Caco-2 (cell line): ENCODE measurements at regions not wholly inside any gene's neighbourhood (a gene's known extent, or its start where the extent isn't known, plus 50 kb on each side); places are given as distances from the start of the nearest gene placed in this dataset.

ENCODE experiments used
- BruUV-seq: library from RNA; stranded (reverse); fragments of 400-500 nt; replicated peaks from 2 replicates; lab custom pipeline; 2021; lab: Mats Ljungman, UMichigan
- CTCF ChIA-PET: fragments of 300-600 bp; sonication (Branson Sonifier 250); formaldehyde crosslinking; loops from one replicate; lab custom pipeline; 2022; ENCODE audit warnings: antibody characterized with exemption; lab: Charles Lee
- POLR2A ChIA-PET: fragments of 300-600 bp; sonication (Branson Sonifier 250); formaldehyde crosslinking; loops from one replicate; lab custom pipeline; 2022; ENCODE audit warnings: antibody characterized with exemption; lab: Charles Lee
- DNase-seq, 2 experiments: peaks; one replicate each; pipeline versions ENCODE4 v3.0.0 to v3.0.0-alpha.2; 2020 to 2022
- H3K27me3 ChIP-seq: replicated peaks from 2 replicates; pipeline ENCODE4 v1.6.0; 2011; ENCODE audit warnings: low read length; ENCODE audit not compliant: control insufficient read depth, insufficient read depth
- H3K36me3 ChIP-seq: 2 replicates; pipeline ENCODE4 v1.5.1; 2011; ENCODE audit warnings: low read length; ENCODE audit not compliant: control insufficient read depth, insufficient read depth
- H3K4me1 ChIP-seq: fragments of 250-450 bp; sonication (Bioruptor Pico); 2 replicates; pipeline ENCODE4 v1.5.1; 2020; ENCODE audit warnings: mild to moderate bottlenecking
- H3K4me3 ChIP-seq: 2 replicates; pipeline ENCODE4 v1.5.1; 2011; ENCODE audit warnings: low read depth, mild to moderate bottlenecking, control low read depth, low read length
- H3K9me3 ChIP-seq: fragments of 250-450 bp; sonication (Bioruptor Pico); 2 replicates; pipeline ENCODE4 v1.5.1; 2020; ENCODE audit warnings: mild to moderate bottlenecking, moderate library complexity
- H3K27ac Mint-ChIP-seq: one replicate; pipeline ENCODE4 v1.8.0; 2022; ENCODE audit warnings: mixed read lengths; ENCODE audit not compliant: unreplicated experiment
- H3K27me3 Mint-ChIP-seq: one replicate; pipeline ENCODE4 v1.8.0; 2022; ENCODE audit warnings: mixed read lengths; ENCODE audit not compliant: insufficient read depth, unreplicated experiment
- H3K36me3 Mint-ChIP-seq: one replicate; pipeline ENCODE4 v1.8.0; 2022; ENCODE audit warnings: mild to moderate bottlenecking, mixed read lengths; ENCODE audit not compliant: insufficient read depth, unreplicated experiment
- H3K4me1 Mint-ChIP-seq: one replicate; pipeline ENCODE4 v1.8.0; 2022; ENCODE audit warnings: low read depth, mixed read lengths; ENCODE audit not compliant: unreplicated experiment
- H3K4me3 Mint-ChIP-seq: one replicate; pipeline ENCODE4 v1.8.0; 2022; ENCODE audit warnings: mild to moderate bottlenecking, moderate library complexity, mixed read lengths; ENCODE audit not compliant: unreplicated experiment
- H3K9me3 Mint-ChIP-seq: one replicate; pipeline ENCODE4 v1.8.0; 2022; ENCODE audit warnings: mixed read lengths; ENCODE audit not compliant: unreplicated experiment
- intact Hi-C: fragments of 100-400 bp; cut with micrococcal nuclease; formaldehyde crosslinking; loops from one replicate; pipeline ENCODE4 v1.10.0; 2022; ENCODE audit not compliant: unreplicated experiment
- TF ChIP-seq, protein P1 (sequence below), 2 experiments: fragments of 200-600 bp in 1 of 2; IDR thresholded peaks; 1 replicate in 1 of 2; 2 replicates in 1 of 2; pipeline versions ENCODE4 v1.5.1 to v1.8.0; 2011 to 2022; ENCODE audit warnings: antibody characterized with exemption in 1 of 2, control low read depth in 1 of 2, inconsistent platforms in 1 of 2, low read depth in 1 of 2, low read length in 1 of 2, mild to moderate bottlenecking in 1 of 2, moderate library complexity in 1 of 2; ENCODE audit not compliant: insufficient read depth in 1 of 2, severe bottlenecking in 1 of 2, unreplicated experiment in 1 of 2

DNA sequence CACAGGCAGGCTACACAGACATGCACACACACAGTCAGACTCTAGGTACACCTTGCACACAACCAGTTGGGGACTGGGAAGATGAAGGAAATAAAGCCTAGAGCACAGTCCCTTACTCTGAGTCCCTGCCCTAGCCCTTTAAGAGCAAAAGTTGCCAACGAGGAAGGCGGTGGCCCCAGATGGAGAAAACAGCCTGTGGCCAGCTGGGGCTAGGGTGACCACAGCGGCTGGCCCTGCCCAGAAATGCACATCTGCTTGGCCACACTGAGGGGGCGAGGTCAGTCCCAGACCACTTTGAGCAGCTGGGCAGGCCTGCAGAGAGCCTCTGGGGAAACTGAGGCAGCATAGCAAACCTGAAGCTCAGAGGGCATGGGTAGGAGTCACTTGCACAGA, 52.3 kb downstream of the PTPRS start:
- TF ChIP-seq, protein P1, sequence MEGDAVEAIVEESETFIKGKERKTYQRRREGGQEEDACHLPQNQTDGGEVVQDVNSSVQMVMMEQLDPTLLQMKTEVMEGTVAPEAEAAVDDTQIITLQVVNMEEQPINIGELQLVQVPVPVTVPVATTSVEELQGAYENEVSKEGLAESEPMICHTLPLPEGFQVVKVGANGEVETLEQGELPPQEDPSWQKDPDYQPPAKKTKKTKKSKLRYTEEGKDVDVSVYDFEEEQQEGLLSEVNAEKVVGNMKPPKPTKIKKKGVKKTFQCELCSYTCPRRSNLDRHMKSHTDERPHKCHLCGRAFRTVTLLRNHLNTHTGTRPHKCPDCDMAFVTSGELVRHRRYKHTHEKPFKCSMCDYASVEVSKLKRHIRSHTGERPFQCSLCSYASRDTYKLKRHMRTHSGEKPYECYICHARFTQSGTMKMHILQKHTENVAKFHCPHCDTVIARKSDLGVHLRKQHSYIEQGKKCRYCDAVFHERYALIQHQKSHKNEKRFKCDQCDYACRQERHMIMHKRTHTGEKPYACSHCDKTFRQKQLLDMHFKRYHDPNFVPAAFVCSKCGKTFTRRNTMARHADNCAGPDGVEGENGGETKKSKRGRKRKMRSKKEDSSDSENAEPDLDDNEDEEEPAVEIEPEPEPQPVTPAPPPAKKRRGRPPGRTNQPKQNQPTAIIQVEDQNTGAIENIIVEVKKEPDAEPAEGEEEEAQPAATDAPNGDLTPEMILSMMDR (IDR thresholded peaks at IDR 0.05; ENCODE audit: insufficient read depth in 1 of 2, low read depth in 1 of 2, low read length in 1 of 2, severe bottlenecking in 1 of 2, unreplicated experiment in 1 of 2) = no peak
- ChIA-PET POLR2A (no interaction called here), CTCF (no interaction called here)
- Mint-ChIP-seq H3K27me3 (no peaks in the 10 kb centered on the region), H3K27ac (no peak overlapping the region), H3K4me1 (no peaks in the 10 kb centered on the region), H3K9me3 (no peaks in the 10 kb centered on the region), H3K4me3 (no peak overlapping the region), H3K36me3 (no peaks in the 10 kb centered on the region)
- Histone ChIP-seq H3K4me3 (no peak overlapping the region), H3K27me3 (no peaks in the 10 kb centered on the region), H3K36me3 (no peaks in the 10 kb centered on the region), H3K4me1 (no peaks in the 10 kb centered on the region), H3K9me3 (no peaks in the 10 kb centered on the region)
- intact Hi-C loops = no loop called here
- no peak for DNase-seq
- BruUV-seq = no TSS peak

DNA sequence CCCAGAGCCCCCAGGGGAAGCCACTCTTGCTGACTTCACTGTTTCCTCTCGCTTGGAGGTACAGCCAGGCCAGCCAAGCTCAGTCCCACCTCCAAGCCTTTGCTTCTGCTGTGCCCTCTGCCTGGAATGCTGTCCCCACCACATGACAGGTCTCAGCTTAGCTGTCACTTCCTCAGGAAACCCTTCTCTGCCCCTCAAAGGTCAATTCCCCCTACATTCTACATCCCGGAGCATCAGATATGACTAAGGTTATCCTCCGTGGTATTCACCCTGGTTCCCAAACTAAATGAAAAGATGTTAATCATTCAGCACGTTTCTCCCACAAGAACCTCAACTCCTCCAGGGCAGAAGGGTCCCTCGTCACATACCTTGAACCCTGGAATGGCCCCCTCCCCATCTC, 53.5 kb downstream of the PTPRS start:
- no peaks in the 10 kb centered on the region for H3K9me3 ChIP-seq
- ChIA-PET CTCF (no interaction called here), POLR2A (no interaction called here)
- Mint-ChIP-seq H3K27ac (no peak overlapping the region), H3K9me3 (no peaks in the 10 kb centered on the region), H3K36me3 (no peaks in the 10 kb centered on the region), H3K27me3 (no peaks in the 10 kb centered on the region), H3K4me3 (no peak overlapping the region), H3K4me1 (no peaks in the 10 kb centered on the region)
- intact Hi-C loops = no loop called here
- no peaks in the 10 kb centered on the region for H3K36me3 ChIP-seq
- H3K4me1 ChIP-seq = no peaks in the 10 kb centered on the region
- H3K27me3 ChIP-seq = no peaks in the 10 kb centered on the region
- no peak for DNase-seq
- BruUV-seq = no TSS peak
- TF ChIP-seq, protein P1 (IDR thresholded peaks at IDR 0.05; ENCODE audit: insufficient read depth in 1 of 2, low read depth in 1 of 2, low read length in 1 of 2, severe bottlenecking in 1 of 2, unreplicated experiment in 1 of 2) = no peak
- H3K4me3 ChIP-seq = no peak overlapping the region

DNA sequence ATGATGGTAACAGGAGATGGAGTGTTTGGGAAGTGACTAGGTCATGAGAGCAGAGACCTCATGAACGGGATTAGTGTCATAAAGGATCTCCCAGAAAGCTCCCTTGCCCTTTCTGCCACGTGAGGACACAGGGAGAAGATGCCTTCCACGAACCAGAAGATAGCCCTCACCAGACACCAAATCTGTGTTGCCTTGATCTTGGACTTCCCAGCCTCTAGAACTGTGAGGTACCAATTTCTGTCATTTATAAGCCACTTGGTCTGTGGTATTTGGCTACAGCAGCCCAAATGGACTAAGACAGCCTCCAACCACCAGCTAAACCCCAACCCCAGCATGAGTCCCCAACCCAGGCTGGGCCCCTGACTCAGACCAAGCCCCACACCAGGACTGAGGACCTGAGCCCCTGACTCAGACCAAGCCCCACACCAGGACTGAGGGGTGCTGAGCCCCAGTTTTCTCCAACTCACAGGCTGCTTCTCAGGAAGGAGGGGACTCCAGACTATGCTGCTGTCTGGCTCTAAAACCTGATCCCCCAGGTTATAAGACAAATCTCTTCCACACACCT, 54.1 kb downstream of the PTPRS start:
- no peaks in the 10 kb centered on the region for H3K4me1 ChIP-seq

More for the DNA sequence above, 54.1 kb downstream of the PTPRS start:
- Histone ChIP-seq H3K27me3 (no peaks in the 10 kb centered on the region), H3K4me3 (no peak overlapping the region), H3K9me3 (no peaks in the 10 kb centered on the region), H3K36me3 (no peaks in the 10 kb centered on the region)
- no peak for DNase-seq
- POLR2A ChIA-PET = no interaction called here
- CTCF ChIA-PET = no interaction called here
- H3K4me3 Mint-ChIP-seq = no peak overlapping the region
- no peaks in the 10 kb centered on the region for H3K9me3 Mint-ChIP-seq
- TF ChIP-seq, protein P1 (IDR thresholded peaks at IDR 0.05; ENCODE audit: insufficient read depth in 1 of 2, low read depth in 1 of 2, low read length in 1 of 2, severe bottlenecking in 1 of 2, unreplicated experiment in 1 of 2) = no peak
- no peaks in the 10 kb centered on the region for H3K27me3 Mint-ChIP-seq
- no peaks in the 10 kb centered on the region for H3K36me3 Mint-ChIP-seq
- no peaks in the 10 kb centered on the region for H3K4me1 Mint-ChIP-seq
- intact Hi-C loops = no loop called here
- no TSS peak for BruUV-seq
- H3K27ac Mint-ChIP-seq = no peak overlapping the region
